D721Med (cell line): ENCODE measurements at regions not wholly inside any gene's neighbourhood (a gene's known extent, or its start where the extent isn't known, plus 50 kb on each side); places are given as distances from the start of the nearest gene placed in this dataset.

Source experiments
- DNase-seq: peaks from one replicate; pipeline ENCODE4 v3.0.0; 2011; ENCODE audit warnings: low spot score; ENCODE audit not compliant: insufficient read length
- FAIRE-seq: peaks from 2 replicates; lab custom pipeline; 2011; peaks lifted over from hg19 to GRCh38; lab: Jason Lieb, UNC
- CTCF ChIP-seq: IDR thresholded peaks from 2 replicates; pipeline ENCODE4 v1.5.1; 2012; ENCODE audit warnings: mild to moderate bottlenecking, control low read depth; ENCODE audit not compliant: insufficient read depth; ENCODE audit errors: missing control alignments

- no peak for TF ChIP-seq CTCF
- FAIRE-seq (no peak), DNase-seq (no peak)
These were observed 403.5 kb upstream of the ANKRD30A start for GRCh38 chr10:36721871-36722270.

GRCh38 chr10:36720895-36721294 is 404.5 kb upstream of the ANKRD30A start:
- TF ChIP-seq CTCF: no peak
- DNase-seq (no peak), FAIRE-seq (no peak)

- FAIRE-seq (no peak), DNase-seq (no peak)
- no peak for TF ChIP-seq CTCF
These were observed 408.3 kb upstream of the ANKRD30A start for GRCh38 chr10:36717118-36717517.

GRCh38 chr10:36716291-36716690 is 409.1 kb upstream of the ANKRD30A start:
- DNase-seq (no peak), FAIRE-seq (no peak)
- no peak for TF ChIP-seq CTCF

GRCh38 chr10:36712695-36713094 is 412.7 kb upstream of the ANKRD30A start:
- no peak for DNase-seq
- TF ChIP-seq CTCF: no peak
- no peak for FAIRE-seq

GRCh38 chr10:36711361-36711760 is 414.0 kb upstream of the ANKRD30A start:
- no peak for TF ChIP-seq CTCF
- no peak for DNase-seq
- FAIRE-seq: no peak

- FAIRE-seq: no peak
- no peak for DNase-seq
- no peak for TF ChIP-seq CTCF
These were observed 421.3 kb upstream of the ANKRD30A start for GRCh38 chr10:36704124-36704523.
